Gastroesophageal sphincter (tissue), 3 donors: ENCODE measurements at regions not wholly inside any gene's neighbourhood (a gene's known extent, or its start where the extent isn't known, plus 50 kb on each side); places are given as distances from the start of the nearest gene placed in this dataset.

ENCODE experiments used
- EP300 ChIP-seq: sonication (generic); formaldehyde crosslinking; IDR thresholded peaks from one replicate; pipeline ENCODE4 v1.6.1; 2017; ENCODE audit warnings: antibody characterized with exemption, mild to moderate bottlenecking
- POLR2A ChIP-seq, 2 donors: fragments of 450-650 bp; IDR thresholded peaks; one replicate each; pipeline ENCODE4 v1.6.1; 2017; ENCODE audit warnings: antibody characterized with exemption in 2 of 2, mild to moderate bottlenecking in 2 of 2, moderate library complexity in 1 of 2
- TF ChIP-seq, protein P1 (sequence below), 4 experiments: fragments of 200-600 bp in 2 of 4; fragments of 450-650 bp in 2 of 4; sonication (generic) in 1 of 4; IDR thresholded peaks; one replicate each; pipeline ENCODE4 v1.5.1; 2017 to 2019; ENCODE audit warnings: antibody characterized with exemption in 4 of 4, mild to moderate bottlenecking in 2 of 4, moderate library complexity in 2 of 4

DNA sequence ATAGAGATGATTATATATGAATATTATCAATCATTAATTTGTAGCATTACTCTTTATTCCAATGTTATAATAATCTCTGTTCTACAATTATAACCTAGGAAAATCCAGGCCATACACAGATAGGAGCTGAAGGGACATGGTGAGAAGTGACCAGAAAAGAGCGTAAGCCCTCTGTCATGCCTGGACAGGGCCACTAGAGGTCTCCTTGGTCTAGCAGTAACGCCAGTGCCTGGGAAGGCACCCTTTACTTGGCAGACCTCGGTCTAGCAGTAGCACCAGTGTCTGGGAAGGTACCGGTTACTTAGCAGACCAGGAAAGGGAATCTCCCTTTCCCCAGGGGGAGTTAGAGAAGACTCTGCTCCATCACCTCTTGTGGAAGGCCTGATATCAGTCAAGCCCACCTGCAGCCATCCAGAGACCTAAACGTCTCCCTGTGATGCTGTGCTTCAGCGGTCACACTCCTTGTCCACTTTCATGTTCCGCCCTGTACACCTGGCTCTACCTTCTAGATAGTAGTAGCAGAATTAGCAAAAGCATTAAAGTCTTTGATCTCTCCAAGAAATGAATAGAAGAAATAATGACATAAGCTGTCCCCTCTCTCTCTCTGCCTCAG, 447.5 kb upstream of the FSIP2 start:
- TF ChIP-seq, protein P1, sequence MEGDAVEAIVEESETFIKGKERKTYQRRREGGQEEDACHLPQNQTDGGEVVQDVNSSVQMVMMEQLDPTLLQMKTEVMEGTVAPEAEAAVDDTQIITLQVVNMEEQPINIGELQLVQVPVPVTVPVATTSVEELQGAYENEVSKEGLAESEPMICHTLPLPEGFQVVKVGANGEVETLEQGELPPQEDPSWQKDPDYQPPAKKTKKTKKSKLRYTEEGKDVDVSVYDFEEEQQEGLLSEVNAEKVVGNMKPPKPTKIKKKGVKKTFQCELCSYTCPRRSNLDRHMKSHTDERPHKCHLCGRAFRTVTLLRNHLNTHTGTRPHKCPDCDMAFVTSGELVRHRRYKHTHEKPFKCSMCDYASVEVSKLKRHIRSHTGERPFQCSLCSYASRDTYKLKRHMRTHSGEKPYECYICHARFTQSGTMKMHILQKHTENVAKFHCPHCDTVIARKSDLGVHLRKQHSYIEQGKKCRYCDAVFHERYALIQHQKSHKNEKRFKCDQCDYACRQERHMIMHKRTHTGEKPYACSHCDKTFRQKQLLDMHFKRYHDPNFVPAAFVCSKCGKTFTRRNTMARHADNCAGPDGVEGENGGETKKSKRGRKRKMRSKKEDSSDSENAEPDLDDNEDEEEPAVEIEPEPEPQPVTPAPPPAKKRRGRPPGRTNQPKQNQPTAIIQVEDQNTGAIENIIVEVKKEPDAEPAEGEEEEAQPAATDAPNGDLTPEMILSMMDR (IDR thresholded peaks at IDR 0.05) = peak in 3 of 4 experiments; percentile 16 to 24 (median 22)
- TF ChIP-seq POLR2A (IDR thresholded peaks at IDR 0.05) (no peak), EP300 (no peak)
